Spleen (tissue), 7 donors: ENCODE measurements at regions not wholly inside any gene's neighbourhood (a gene's known extent, or its start where the extent isn't known, plus 50 kb on each side); places are given as distances from the start of the nearest gene placed in this dataset.

ENCODE experiments used
- POLR2A ChIP-seq, 3 donors: fragments of 450-650 bp; IDR thresholded peaks; one replicate each; pipeline ENCODE4 v1.5.1; 2017; ENCODE audit warnings: antibody characterized with exemption in 3 of 3, mild to moderate bottlenecking in 1 of 3
- POLR2AphosphoS5 ChIP-seq, 3 donors: sonication (generic); formaldehyde crosslinking; IDR thresholded peaks; one replicate each; pipeline ENCODE4 v1.5.1; 2017; ENCODE audit warnings: antibody characterized with exemption in 3 of 3
- TF ChIP-seq, protein P1 (sequence below), 11 experiments: fragments of 200-600 bp in 7 of 11; fragments of 450-650 bp in 4 of 11; sonication (generic) in 4 of 11; IDR thresholded peaks in 8 of 11; conservative IDR thresholded peaks in 3 of 11; 1 replicate in 7 of 11; 2 replicates in 4 of 11; pipeline versions ENCODE4 v1.4.0 to v1.8.0; 2016 to 2021; ENCODE audit warnings: antibody characterized with exemption in 11 of 11, inconsistent platforms in 4 of 11, mild to moderate bottlenecking in 1 of 11
- donor health status: DM: no; HTN: no; CAD: no; lungs with moderate emphysema.
- donor health status: DM: no; HTN: no; CAD: no.
- donor health status: DM: no; HTN: no; CAD: no.

DNA sequence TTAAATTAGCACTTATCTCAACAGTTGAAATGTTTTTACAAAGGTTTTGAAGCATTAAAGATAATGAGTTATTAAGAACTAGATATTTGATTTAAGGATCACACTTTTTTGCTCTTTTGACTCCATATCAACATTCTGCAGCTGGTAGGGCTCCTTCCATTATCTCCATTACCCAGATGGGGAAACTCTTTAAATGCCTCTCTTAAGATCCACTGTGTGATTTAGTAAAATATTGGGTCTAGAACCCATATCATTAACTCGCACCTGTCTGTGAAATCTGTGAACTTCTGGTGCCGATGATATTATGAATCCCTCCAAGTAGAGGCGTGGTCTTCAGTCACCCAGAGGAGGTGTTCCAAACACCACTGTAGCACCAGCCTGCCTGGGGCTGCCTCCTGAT is 466.2 kb downstream of the TSN start:
- TF ChIP-seq, protein P1, sequence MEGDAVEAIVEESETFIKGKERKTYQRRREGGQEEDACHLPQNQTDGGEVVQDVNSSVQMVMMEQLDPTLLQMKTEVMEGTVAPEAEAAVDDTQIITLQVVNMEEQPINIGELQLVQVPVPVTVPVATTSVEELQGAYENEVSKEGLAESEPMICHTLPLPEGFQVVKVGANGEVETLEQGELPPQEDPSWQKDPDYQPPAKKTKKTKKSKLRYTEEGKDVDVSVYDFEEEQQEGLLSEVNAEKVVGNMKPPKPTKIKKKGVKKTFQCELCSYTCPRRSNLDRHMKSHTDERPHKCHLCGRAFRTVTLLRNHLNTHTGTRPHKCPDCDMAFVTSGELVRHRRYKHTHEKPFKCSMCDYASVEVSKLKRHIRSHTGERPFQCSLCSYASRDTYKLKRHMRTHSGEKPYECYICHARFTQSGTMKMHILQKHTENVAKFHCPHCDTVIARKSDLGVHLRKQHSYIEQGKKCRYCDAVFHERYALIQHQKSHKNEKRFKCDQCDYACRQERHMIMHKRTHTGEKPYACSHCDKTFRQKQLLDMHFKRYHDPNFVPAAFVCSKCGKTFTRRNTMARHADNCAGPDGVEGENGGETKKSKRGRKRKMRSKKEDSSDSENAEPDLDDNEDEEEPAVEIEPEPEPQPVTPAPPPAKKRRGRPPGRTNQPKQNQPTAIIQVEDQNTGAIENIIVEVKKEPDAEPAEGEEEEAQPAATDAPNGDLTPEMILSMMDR (IDR thresholded peaks at IDR 0.05 in 8 of 11, conservative IDR thresholded peaks at IDR 0.05 in 3 of 11): no peak
- TF ChIP-seq POLR2A (IDR thresholded peaks at IDR 0.05) (no peak), POLR2AphosphoS5 (IDR thresholded peaks at IDR 0.05) (no peak)
